Kidney tubule cell (primary cell): ENCODE measurements at regions not wholly inside any gene's neighbourhood (a gene's known extent, or its start where the extent isn't known, plus 50 kb on each side); places are given as distances from the start of the nearest gene placed in this dataset.

ENCODE experiments used
- DNase-seq: peaks from one replicate; pipeline ENCODE4 v3.0.0-alpha.2; 2018; ENCODE audit warnings: low spot score

DNA sequence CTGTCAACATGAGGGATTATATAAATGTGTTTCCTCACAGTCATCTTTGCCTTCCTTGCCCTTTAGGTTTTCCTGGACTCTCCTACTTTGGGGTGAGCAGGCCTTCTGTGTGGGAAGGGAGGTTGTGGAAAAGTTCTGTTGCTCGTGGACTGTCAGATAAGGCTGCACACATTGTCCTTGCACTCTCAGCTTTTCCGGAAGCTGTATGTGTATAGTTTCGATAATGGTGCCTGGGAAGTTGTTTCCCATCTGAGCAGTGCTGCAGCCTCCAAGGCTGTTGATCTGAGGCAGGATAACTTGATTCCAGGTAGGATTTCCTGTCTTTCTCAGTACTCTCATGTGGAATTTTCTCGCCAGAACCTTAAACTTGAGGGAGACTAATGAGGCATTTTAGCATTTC lies 297.8 kb upstream of the AZI2 start:
- no peak for DNase-seq

DNA sequence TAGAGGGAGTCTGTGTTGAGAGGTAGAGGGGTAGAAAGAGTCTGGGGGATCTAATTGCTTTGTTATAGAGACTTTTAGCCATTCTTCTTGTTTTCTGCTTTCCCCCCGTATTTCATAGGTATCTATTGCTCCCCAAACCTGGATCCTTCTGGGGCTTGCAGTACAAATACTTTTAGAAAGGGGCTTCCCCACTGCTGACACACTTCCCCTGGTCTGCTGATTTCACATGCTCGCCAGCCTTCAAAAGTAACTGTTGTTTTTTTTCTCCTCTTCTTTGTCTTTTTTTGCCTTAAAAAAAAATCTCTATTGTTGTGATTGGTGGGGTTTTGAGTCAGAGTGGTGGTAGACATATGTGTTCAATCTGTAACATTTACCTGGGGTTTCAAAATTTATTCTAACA lies 300.6 kb upstream of the AZI2 start:
- no peak for DNase-seq

DNA sequence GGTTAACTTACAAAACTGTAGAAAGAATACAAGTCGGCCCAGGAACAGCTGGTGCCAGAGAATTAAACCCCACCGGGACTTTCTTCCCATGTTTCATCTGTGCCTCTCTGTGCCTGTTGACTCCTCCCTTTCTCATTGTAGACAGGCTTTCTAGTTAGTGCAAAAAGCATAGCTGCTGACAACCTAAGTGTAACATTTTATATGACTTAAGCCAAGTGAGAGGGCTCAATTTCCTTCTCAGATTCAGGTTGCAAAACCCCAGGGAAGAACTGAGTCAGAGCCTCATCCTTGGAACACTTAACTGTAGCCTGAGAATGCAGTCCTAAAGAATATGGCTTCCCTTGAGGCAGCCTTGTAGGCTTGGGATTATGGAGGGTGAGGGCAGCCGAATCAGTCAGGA lies 302.5 kb upstream of the AZI2 start:
- DNase-seq = peak; percentile 6

DNA sequence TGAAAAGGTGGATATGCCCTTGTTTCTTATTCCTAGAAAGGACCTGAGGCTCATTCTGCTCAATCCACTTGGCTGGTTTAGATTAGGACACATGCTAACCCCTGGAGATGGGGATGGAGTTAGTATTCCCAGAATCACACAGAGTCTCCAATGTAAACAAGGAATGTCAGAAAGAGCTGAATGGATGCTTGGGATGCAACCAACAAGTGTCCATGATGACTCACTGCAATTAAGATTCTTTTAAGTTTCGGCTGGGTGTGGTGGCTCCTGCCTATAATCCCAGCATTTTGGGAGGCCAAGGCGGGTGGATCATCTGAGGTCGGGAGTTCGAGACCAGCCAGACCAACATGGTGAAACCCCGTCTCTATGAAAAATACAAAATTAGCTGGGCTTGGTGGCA lies 315.5 kb upstream of the AZI2 start:
- no peak for DNase-seq

DNA sequence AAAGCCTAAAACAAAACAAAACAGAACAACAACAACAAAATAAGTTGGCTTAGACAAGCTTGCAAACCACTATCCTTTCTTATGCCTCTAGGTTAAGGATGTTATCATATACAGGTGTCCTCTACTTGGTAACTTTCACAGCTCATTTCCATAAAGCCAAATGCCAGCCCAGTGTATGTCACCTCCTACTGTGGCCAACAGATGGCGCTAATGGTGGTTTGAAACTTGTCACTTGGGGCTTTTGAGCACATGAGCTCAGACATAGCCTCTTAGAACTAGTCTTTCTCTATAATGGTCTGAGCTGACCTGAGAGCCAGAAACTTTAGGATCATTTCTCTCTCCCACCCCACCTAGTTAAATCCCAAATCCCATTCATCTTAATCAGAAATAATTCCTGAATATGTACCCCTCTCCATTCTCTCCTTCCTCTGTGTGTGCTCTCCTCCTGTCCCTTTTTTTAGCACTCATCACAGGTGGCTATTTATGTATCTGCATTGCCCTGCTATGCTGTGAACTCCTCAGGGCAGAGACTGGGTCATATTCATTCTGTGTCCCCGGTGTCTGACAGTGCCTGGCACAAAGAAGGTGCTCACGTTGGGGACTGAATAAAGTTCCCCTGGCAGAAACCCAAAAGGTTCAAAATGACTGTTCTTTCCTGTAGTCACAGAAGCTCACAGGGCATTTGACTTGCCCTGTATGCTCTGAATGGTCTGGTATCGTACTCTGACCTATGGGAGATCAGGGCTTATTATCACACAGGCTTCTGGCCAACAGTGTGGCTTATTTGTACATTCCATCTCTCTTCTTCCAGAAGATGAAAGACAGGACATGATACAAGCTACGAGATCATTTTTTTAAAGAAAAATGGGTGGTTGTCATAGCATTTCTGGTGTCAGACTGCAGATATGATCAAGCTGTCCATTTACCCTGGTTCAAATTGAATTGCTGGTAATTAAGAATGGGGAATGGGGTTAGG lies 319.3 kb upstream of the AZI2 start:
- DNase-seq = peak; percentile 70

DNA sequence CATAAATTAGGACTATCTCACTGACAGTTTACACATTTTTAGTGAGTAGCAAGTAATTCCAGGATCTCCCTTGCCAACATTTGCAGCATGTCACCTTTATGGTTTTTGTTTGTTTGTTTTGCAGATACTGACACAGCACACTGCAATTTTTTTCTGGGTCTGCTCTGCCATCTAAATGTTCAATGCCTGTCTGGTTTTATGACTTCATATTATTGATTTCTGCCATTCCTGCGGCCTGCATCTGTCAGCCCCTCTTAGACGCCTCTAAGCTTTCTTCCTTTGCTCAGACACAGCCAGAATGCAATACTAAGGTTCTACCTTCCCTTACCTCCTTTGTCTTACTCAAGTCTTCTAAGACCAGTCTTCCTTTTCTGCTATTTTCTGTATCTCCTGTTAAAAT lies 321.2 kb upstream of the AZI2 start:
- no peak for DNase-seq

DNA sequence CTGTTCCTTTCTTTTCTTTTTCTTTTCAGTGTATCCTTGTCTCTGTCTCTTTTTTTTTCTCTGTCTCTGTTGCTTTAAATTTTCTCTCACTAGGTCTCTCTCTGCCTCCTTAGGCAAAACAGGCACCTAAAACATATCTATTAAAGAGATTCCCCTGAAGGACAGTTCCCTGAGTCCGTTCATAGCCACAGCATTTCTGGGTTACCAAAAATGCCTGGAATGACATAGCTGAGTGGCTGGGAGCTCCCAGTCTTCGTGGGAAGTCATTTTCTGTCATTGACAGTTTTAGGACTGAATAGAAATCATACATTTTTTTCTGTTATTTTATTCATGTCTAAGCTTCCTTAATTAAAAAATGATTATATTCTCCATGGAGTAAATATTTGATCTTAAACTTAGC lies 323.8 kb upstream of the AZI2 start:
- no peak for DNase-seq

DNA sequence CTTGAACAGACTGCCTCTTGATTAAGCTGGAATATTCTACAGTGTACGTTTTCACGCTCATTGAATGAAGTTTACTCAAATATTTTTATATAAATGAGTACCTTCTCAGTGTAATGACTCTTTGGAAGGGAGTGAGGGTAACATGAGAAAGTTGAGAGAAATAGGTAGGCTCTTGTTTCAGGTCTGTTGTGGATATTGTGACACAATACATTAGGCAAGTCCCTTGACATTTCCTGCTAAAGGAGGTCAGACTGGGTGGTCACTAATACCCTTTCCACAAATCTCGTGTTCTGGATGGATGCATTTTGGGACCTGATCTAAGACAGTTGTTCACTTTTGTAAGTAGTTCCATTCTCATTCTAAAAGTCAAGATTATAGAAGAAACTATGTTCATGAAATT lies 324.8 kb upstream of the AZI2 start:
- DNase-seq = no peak

DNA sequence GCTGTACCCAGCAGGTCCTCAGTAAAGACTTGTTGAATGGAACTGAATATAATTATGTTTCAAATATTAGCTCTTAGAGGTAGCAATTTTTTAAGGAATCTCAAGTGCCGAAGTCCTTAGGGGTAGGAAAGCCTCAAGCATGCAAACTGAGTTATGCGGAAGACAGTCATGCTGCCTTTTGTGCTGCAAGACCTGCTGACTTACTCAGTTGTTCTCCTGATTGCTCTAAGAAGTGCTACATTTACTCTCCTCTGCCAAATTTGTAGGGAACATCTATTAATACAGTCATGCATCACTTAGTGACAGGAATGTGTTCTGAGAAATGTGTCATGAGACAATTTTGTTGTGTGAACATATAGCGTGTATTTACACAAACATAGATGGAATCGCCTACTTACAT lies 325.6 kb upstream of the AZI2 start:
- no peak for DNase-seq

DNA sequence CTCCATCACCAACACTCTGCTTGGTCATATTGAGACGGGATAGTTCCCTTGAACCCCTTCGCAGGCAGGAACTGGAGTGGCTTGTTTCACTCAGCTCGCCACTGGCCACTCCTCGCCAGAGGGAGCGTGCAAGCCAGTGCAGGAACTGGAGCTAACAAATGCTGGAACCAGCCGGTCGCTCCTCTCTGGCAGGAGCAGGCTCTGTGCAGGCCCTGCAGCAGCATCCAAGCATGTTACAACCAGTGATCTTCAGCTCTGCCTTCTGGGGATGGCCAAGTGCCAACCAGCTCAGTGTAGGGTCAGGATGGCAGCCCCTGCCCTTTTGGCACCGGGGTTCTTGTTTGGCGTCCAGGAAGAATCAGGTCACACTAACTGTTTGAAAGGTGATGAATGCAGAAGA lies 329.0 kb upstream of the AZI2 start:
- no peak for DNase-seq

DNA sequence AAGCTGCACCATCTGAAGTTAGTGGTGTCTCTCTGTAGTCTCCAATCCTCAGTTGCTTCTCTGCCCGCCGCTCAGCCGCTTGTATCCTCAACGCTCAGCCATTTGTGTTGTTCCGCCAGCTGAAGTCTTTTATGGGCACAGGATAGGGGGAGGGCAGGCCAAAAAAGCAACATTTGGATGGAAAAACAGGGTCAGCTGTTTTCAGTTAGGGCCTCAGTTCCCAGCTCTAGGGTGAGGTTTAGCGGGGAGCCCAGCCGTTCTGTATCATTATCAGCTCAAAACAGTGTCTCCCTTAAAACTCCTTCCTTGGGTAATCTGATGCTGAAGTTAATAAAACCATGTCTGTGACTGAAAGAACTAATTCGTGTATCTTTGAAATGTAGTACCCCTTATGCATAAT lies 329.5 kb upstream of the AZI2 start:
- no peak for DNase-seq

DNA sequence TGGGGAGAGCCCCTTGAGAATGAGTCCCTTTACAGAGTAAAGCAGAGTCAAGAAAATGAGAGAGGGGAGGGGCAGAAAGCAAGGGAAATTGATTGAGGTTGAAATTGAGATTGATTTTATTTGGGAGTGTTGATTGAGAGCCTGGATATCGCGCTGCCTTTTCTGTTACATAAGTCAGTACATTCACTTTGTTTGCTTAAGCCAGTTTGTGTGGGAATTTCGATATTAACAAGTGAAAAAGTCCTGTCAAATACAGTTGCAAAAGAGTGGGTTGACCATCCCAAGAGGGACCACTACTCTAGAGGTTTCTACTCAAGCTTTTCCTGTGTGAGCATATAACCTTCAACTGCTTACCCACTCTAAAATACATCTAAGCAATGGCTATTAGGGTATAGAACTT lies 331.4 kb upstream of the AZI2 start:
- no peak for DNase-seq

DNA sequence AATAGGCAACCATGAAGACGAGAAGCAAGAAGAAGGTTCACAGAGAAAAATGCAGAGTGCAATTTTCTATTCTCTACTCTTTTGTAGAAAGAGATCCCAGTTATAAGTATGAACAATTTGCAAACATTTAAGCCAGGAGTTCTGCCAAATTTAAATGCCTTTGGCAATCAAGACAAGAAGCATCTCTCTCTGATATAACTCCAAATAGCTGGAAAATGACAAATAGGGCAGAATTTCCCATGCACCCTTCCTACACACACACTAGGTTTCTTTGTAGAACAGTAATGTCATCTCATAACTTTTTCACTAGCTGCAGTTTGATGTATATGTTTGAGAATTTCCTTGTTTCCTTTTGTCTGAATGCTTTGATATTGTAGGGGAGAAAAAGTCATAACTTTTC lies 333.5 kb upstream of the AZI2 start:
- no peak for DNase-seq

DNA sequence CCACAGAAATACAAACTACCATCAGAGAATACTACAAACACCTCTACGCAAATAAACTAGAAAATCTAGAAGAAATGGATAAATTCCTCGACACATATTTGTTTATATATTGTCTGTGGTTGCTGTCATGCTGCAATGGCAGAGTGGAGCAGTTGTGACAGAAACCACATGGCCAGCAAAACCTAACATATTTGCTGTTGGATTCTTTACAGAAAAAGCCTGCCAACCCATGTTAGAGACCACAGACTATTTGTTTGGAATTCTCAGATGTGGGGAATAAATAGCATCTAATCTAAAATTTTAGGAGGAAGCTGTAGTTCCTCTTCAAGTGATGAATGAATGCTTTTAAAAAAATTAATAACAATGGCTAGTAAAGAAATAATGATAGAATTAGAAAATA lies 341.6 kb upstream of the AZI2 start:
- no peak for DNase-seq

DNA sequence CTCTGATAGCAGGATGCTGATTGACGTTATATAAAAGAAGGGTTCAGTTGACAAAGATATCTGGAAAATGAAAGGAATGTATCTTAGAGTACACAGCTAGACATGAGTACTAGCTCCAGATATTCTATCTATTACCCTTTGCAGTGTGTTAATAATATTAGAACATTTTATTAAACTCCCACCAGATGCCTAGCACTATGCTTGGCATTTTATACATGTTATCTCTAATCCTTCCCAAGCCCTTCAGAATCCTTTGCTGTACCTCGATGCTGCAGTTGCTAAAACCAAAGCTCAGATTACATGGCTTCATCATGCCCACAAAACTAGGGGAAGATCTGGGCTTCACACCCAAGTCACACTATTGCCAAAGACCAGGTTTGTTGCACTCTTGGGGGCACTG lies 350.1 kb upstream of the AZI2 start:
- DNase-seq = no peak

DNA sequence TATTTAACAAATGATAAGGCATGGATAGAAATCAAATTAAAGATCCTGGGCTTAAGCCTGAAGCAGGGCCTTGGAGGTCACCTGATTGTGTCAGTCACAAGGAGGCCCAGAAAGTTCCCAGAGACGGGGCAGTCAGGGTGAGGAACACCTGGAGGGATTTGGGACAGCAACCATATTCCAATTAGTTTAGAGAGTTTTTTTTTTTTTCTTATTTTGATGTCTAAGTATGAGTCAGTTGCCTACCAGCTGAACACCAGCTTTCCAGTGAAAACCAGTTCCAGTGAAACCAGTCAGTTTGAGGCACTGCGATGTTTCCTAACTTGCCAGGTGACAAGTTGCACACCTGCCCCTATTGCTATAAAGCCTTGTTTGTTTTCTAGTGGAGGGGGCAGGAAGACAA lies 350.7 kb upstream of the AZI2 start:
- DNase-seq = peak; percentile 13

DNA sequence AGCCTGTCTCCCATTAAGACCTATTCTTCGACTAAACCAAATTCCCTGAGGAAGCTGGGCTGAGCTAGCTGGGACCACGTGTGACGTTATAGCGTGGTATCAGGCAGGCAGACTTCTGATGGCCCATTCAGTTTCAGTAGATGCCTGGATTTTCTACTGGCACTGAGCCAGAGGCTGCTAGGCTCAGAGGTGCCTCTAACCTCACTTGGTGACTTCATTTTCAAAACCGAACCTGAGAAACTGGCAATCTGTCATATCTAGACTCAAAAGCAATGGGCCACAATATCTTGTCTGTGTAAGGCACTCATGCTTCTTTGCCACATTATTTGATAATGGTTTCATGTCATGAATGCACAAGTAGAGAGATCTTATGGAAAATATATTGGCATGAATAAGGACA lies 352.1 kb upstream of the AZI2 start:
- DNase-seq = no peak

DNA sequence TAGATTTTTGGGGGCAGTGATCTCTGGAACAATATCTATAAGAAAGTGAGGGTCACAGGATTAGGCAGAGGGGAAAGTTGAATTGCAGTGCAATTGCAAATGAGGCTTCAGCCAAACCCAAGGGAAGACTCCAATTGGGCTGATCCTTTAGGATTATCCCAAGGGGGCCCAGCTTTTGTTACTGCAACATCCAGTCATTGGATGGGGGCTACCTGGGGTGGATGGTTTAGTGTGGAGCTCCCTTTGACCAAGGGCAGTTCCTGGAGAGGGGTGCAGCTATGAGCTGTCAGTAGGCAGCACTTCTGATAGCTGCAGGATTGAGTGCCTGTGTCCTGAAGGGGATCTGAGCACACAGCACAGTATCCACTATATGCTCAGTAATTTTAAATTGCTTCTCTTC lies 355.2 kb upstream of the AZI2 start:
- DNase-seq = no peak

DNA sequence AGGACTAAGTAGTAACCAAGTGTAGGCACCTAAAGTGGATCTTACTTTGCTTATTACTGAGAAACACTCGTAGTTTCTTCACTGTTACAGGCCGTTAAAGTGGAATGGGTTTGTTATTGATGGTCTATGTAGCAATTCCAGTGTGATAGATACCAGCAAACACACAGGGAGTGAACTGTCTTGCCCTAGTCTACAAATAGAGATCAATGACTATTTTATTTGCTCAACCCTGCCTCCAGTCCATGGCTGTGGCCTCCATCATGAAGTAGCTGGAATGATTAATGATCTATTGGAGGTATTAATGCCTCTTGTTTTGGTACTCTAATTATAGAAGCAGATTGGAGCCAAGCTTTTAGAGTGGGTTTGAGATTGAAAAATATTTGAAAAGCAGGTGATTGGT lies 362.7 kb upstream of the AZI2 start:
- DNase-seq = no peak

DNA sequence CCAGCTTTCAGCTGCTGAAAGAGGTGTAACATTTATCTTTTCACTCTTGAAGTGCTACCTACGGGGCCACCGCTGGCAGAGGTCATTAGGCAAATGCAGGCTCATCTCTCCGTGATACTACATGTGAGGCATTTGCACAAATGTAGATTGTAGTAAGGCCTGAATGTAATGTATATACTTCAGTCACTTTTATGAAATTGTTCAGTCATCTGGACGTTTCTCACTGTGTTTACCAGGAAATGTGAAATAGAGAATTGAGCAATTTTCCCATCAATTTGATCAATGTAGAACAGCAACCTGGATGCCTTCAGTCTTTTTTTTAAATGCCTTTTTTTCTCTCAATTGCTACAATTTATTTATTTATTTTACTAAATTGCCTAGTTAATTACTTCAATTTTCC lies 368.3 kb upstream of the AZI2 start:
- no peak for DNase-seq

DNA sequence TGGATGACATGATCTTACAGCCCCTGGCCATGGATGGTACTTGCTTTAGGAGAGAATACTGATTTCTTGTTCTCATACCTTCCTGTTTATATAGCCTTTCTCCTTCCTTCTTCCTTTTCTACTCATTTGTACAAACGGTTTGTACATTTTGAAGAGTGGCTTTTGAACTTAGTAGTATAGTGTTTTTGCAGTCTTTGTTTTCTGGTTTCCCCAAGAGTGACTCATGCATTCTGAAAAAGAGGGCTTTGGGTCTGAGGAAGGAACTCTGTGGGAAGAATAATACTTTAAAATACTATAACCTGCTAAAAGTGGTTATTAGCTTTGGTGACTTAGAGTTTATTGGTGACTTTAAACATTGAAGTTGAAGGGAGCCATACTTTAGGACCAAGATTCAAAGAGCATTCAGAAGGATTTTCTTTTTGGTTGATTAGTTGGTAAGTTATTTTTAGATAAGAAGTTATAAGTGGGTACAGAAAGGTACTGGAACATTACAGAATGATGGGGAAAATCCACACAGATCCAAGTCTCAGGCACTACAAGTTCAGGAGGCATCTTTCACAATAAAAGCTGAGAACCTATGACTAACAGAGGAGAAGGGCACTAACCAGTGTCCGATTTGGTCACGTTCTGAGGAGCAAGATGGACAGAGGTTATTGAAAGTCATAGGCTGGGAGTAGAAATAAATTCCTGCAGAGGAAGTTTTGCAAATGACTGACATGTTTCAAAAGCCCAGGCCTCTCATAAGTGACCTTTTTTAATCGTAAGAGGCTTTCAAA lies 369.6 kb upstream of the AZI2 start:
- DNase-seq = no peak

DNA sequence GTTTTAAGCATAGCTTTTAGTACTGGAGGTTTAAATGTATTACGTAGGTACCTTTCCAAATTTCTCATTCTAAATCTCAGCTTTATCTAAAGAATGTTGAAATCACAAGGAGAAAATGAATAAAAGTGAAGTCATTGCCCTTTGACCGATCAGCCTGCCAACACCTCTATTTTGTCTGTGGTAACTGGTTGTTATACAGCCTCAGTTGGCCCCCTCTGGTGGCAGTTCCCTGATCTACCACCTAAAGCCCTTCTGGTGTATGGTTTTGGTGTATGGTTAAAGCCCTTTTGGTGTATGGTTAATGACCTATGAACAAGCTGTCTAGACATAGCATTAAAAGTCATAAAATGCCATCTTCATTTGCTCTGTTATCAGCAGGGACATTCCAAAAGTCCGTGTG lies 378.2 kb upstream of the AZI2 start:
- DNase-seq = peak; percentile 50

DNA sequence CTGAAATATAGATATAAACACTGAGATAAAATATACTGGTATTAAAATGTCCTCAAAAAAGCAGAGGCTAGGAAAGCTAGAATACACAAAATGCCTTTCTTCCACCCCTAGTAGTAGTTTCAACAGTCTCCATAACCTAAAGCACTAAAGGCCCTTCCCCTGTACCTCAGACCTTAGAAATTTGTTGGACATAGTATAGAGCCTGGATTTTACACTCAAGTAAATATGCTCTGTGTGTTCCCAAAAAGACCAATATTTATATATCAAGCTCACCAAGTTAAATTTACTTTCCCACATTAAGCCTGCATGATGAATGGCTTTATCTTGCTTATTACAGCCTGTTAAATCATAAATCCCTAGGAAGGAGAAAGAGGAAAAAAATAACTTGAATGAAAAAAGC lies 378.7 kb upstream of the AZI2 start:
- DNase-seq = no peak

DNA sequence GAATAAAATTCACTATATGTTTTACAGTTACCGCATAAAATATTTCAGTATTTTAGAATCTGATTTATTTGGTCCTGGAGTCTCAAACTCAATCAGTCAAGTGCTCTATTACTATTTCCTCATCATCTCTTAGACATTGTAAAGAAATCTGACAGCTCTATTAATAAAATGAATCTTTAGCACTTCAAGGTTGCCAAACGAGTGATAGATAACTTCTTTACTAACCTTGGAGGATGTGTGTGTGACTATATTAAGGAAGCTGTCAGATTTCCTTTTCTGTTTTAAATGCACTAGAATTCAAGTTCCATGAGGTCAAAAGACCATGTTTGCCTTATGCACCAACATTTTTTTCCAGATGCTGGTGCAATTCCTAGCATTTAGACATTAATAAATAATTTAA lies 389.8 kb upstream of the AZI2 start:
- DNase-seq = no peak
